ENCODE measurements at regions not wholly inside any gene's neighbourhood (a gene's known extent, or its start where the extent isn't known, plus 50 kb on each side); places are given as distances from the start of the nearest gene placed in this dataset.

GRCh38 chr20:43832096-43832816, 82.4 kb upstream of the TOX2 start:
- Histone ChIP-seq H3K9me2 (ENCODE audit: insufficient read depth) (no peaks in the 10 kb centered on the region), H3K4me2 (no peak overlapping the region), H3F3A (replicated peaks; ENCODE audit: low read depth) (no peaks in the 10 kb centered on the region), H3K79me2 (replicated peaks; ENCODE audit: insufficient read depth) (no peaks in the 10 kb centered on the region), H3K4me1 (ENCODE audit: insufficient read depth) (no peaks in the 10 kb centered on the region), H3K36me3 (ENCODE audit: insufficient read depth) (no peaks in the 10 kb centered on the region), H3K4me3 (no peak overlapping the region), H3K27me3 (ENCODE audit: insufficient read depth) (no peaks in the 10 kb centered on the region), H3K27ac (ENCODE audit: low read depth) (no peak overlapping the region), H2AFZ (no peak overlapping the region), H4K20me1 (replicated peaks; ENCODE audit: insufficient read depth) (no peaks in the 10 kb centered on the region)
- Mint-ChIP-seq H3K27ac (no peak overlapping the region), H3K27me3 (ENCODE audit: insufficient read depth, low read depth, poor library complexity) (peaks cover 6% of the 10 kb centered on the region), H3K9me3 (peaks cover 11% of the 10 kb centered on the region), H3K4me1 (no peaks in the 10 kb centered on the region), H3K36me3 (ENCODE audit: low read depth) (no peaks in the 10 kb centered on the region), H3K4me3 (no peak overlapping the region)
- ATAC-seq = no peak
- DNase-seq (ENCODE audit: low spot score) = no peak
- TF ChIP-seq, protein P1, sequence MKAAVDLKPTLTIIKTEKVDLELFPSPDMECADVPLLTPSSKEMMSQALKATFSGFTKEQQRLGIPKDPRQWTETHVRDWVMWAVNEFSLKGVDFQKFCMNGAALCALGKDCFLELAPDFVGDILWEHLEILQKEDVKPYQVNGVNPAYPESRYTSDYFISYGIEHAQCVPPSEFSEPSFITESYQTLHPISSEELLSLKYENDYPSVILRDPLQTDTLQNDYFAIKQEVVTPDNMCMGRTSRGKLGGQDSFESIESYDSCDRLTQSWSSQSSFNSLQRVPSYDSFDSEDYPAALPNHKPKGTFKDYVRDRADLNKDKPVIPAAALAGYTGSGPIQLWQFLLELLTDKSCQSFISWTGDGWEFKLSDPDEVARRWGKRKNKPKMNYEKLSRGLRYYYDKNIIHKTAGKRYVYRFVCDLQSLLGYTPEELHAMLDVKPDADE (IDR thresholded peaks at IDR 0.05) = no peak
- TF ChIP-seq EZH2phosphoT487 (IDR thresholded peaks at IDR 0.05; ENCODE audit: unreplicated experiment) (no peak), ZNF462 (CRISPR knock-in tag; IDR thresholded peaks at IDR 0.05) (no peak), NANOG (IDR thresholded peaks at IDR 0.05; ENCODE audit: borderline replicate concordance) (no peak), EZH2 (IDR thresholded peaks at IDR 0.05; ENCODE audit: low read depth, unreplicated experiment) (no peak), ZNF114 (CRISPR knock-in tag; IDR thresholded peaks at IDR 0.05) (no peak), CREB1 (CRISPR knock-in tag; IDR thresholded peaks at IDR 0.05; ENCODE audit: low read depth) (no peak), STAT1 (IDR thresholded peaks at IDR 0.05; ENCODE audit: unreplicated experiment) (no peak), POLR2AphosphoS5 (IDR thresholded peaks at IDR 0.05; ENCODE audit: low read depth) (no peak), ZNF331 (CRISPR knock-in tag; IDR thresholded peaks at IDR 0.05; ENCODE audit: low read depth) (no peak), REST (IDR thresholded peaks at IDR 0.05; ENCODE audit: unreplicated experiment) (no peak), JUNB (IDR thresholded peaks at IDR 0.05; ENCODE audit: unreplicated experiment) (no peak), CTCF (conservative IDR thresholded peaks at IDR 0.05; ENCODE audit: low read depth in 2 of 2) (no peak)
